Epithelial cell of proximal tubule (primary cell): ENCODE measurements at regions not wholly inside any gene's neighbourhood (a gene's known extent, or its start where the extent isn't known, plus 50 kb on each side); places are given as distances from the start of the nearest gene placed in this dataset.
A peak's percentile ranks its signal among the peaks of the same experiment; 100 is the strongest.

Experiments
- DNase-seq: peaks from one replicate; pipeline ENCODE4 v3.0.0-alpha.2; 2011; ENCODE audit warnings: low read depth
- H3K4me3 ChIP-seq: 2 replicates; pipeline ENCODE4 v1.5.1; 2011; ENCODE audit warnings: low read depth, mild to moderate bottlenecking, low read length
- CTCF ChIP-seq: conservative IDR thresholded peaks from 2 replicates; pipeline ENCODE4 v1.5.1; 2012; ENCODE audit warnings: low read depth, mild to moderate bottlenecking, low read length

GRCh38 chr15:96762566-96762965, 432.1 kb downstream of the NR2F2 start:
- no peak for TF ChIP-seq CTCF
- no peak for DNase-seq
- no peak overlapping the region for H3K4me3 ChIP-seq

- DNase-seq = no peak
- no peak for TF ChIP-seq CTCF
- no peak overlapping the region for H3K4me3 ChIP-seq
Observed at GRCh38 chr15:96764501-96764900, 434.0 kb downstream of the NR2F2 start.

GRCh38 chr15:96764946-96765345, 434.4 kb downstream of the NR2F2 start:
- no peak for DNase-seq
- H3K4me3 ChIP-seq = no peak overlapping the region
- no peak for TF ChIP-seq CTCF

- no peak for TF ChIP-seq CTCF
- no peak for DNase-seq
- no peak overlapping the region for H3K4me3 ChIP-seq
Observed at GRCh38 chr15:96766366-96766765, 435.9 kb downstream of the NR2F2 start.

GRCh38 chr15:96767703-96768434, 437.4 kb downstream of the NR2F2 start:
- no peak overlapping the region for H3K4me3 ChIP-seq
- no peak for TF ChIP-seq CTCF
- DNase-seq = peak; percentile 69

- no peak for TF ChIP-seq CTCF
- H3K4me3 ChIP-seq = no peak overlapping the region
- DNase-seq = no peak
Observed at GRCh38 chr15:96768435-96768789, 437.9 kb downstream of the NR2F2 start.

- no peak for TF ChIP-seq CTCF
- no peak overlapping the region for H3K4me3 ChIP-seq
- DNase-seq = no peak
Observed at GRCh38 chr15:96771035-96771434, 440.5 kb downstream of the NR2F2 start.
